NOMO-1 (cell line): ENCODE measurements at regions not wholly inside any gene's neighbourhood (a gene's known extent, or its start where the extent isn't known, plus 50 kb on each side); places are given as distances from the start of the nearest gene placed in this dataset.

Experiments
- DNase-seq, 2 experiments: peaks; one replicate each; lab custom pipeline; 2025; ENCODE audit not compliant: unreplicated experiment in 2 of 2; lab: John Stamatoyannopoulos, UW

DNA sequence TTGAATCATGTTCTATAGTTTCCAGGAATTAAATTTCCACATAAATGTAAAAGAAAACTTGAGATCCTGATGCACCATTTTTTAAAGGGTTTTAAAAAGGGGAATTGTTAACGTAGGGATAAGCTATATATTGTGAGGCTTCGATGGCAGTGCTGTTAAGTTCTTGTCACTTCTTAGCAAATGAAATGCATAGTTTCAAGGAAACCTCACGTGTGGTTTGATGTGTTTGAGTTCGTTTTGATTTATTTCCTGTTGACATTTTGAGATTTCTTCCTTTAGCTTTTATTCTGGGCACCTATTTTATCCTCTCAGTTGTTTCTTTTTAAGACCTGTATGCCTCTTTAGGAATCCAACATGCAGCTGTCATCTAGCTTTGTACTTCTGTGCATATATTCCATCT, 301.0 kb downstream of the DOCK8 start:
- DNase-seq = no peak

DNA sequence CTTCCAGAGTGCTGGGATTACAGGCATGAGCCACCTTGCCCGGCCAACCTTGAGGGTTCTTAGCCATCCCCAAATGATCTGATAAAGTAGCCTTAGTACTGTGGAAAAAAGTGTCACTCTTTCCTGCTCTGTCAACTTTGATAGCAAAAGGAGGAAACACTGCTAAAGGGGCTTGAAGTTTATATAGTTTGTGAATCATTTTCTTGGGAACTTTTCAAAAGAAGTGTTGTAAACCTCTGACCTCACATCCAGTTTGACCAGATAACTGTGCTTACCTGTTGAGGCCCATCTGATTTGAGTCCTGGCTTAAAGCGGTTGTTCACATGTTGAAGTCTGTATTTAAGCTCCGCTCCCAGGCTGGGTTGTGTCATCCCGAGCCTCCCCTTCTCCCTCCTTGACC, 303.3 kb downstream of the DOCK8 start:
- DNase-seq = no peak

DNA sequence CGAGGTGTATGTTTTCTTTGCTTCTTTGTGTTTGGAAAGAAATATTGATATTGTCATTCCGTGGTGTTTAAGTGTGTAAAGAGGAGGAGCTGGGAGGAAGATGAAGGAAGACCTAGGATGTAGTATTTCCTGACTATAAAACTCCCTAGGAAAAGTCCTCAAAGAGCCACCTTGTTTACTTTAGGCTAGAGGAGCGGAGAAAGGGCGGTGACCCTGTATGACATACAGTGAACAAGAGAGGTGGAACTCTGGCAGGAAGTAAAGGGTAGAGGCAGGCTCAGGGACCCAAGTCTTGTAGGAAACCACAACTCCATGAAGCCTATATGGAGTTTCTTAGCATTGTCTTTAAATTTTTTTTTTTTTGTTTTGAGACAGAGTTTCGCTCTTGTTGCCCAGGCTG, 303.9 kb downstream of the DOCK8 start:
- DNase-seq = no peak

DNA sequence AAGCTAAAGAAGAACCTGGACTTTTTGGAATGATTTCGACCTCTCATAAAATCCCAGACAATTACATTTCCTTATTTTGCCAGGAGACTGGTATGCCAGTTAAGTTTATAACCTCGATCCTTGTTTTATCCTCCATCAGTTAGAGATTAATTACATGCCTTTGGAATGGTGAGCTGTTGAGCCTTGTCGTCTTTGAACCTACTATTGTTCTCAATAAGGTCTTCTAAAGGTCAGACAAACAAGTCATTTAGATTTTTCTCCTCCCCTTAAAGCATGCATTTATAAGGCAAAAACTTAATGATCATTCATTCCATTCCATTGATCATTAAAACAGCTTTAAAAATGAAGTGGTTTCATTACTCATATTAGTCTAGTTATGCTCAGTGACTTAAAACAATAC, 304.9 kb downstream of the DOCK8 start:
- DNase-seq = no peak

DNA sequence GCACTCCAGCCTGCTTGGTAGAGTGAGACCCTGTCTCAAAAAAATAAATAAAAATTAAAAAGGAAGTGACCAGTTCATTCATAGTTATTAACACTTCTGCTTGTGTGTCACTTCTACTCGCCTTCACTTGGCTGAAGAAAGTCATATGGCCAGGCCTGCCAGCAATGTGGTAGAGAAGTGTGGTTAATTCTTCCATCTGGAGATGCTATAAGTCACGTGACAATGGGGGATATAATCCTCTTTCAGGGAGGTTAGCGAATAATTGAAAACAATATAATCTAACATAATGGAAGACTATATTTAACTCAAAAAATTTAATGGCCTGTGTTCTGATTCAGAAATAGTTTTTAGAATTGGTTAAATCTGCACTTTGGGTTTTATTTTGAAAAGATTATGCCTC, 305.6 kb downstream of the DOCK8 start:
- DNase-seq = no peak

DNA sequence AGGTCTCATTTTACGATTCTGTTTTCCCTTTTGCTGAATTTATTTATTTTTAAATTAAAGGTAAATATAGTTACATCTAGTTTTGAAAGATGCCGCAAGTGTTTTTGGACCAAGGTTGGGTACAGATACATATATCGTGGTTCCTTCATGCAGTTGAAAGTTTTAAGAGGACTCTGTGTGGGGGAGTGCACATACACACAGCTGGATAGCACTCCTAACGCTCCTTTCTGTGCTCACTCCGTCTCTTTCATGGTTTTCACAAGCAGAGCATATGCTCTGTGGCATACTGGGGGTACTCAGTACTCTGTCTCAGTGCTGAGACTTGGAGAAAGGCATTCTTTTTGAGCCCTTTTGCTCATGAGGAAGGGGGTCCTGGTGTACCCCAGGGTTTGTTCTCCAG, 307.5 kb downstream of the DOCK8 start:
- no peak for DNase-seq

DNA sequence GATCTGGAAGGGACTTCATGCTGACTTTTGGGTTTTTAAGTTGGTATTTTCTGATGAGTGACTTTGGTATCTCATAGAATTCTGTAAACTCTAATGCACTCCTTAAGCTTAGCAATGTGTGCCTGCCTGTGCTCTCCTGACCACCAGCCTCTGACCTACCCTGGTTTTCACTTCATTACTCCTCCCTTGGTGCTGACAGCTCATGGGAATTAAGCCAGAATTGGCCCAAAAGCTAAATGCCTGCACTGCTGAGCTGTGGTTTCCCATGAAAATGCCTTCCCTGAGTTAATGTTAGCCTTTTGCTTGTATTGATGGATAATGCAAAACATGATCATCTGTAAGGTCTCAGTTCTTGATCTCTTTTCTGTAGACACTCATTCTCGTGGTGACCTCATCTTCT, 308.0 kb downstream of the DOCK8 start:
- no peak for DNase-seq

DNA sequence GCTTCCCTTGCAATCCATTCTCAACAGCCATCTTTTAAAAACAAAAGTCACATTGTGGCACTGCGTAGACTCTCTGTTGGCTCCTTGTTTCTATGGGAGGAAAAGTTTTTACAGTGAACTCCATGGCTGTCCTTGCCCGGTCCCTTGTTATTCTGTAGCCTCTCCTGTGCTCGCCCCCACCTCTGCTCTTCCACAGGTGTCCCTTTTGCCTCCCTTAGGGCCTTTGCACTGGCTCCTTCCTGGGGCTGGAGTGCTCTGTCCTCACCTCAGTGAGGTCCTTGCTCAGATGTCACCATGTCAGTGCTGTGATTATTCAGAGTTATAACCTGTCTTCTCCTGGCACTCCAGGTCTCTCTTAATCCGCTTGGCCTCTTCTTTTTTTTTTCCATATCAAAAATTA, 308.8 kb downstream of the DOCK8 start:
- DNase-seq = no peak

DNA sequence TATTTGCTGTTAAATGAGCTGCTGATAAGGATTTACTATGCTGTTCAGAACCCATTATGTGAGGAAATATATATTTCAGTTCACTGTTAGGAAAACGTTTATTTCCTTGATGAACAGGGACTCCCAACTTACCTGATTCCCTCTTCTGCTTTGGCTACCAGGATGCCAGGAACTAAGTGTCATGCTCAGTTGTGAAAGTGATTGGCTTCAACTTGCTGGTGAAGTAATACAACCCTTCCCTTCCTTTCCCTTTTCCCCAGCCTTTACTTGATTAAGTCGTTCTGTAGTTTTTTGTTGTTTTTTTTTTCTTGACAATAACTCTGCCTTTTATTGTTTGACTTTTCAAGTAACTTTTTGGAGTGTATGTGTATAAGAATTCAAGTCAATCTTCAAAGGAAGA, 309.3 kb downstream of the DOCK8 start:
- DNase-seq = no peak

DNA sequence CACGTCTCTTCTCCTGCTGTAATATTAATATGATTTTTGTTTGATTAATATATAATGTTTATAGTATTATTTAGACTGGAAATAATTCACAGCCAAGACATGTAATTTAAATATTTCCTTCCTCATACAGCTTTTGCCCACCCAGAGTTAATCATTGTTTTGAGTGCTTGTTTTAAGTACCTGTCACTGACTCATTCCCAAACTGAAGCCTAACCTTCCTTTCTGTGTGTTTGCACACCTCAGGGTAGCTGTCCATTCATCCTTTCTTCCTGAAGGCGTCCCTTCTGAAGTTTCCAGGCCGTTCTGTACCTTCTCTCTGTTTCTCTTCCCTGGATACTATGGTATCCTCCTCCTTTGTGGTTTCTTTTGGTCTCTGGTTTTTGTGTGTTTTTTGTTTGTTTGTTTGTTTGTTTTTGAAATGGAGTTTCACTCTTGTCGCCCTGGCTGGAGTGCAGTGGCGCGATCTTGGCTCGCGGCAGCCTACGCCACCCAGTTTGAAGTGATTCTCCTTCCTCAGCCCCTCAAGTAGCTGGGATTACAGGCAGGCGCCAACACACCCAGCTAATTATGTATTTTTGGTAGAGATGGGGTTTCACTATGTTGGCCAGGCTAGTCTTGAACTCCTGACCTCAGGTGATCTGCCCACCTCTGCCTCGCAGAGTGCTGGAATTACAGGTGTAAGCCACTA, 312.4 kb downstream of the DOCK8 start:
- DNase-seq = no peak

DNA sequence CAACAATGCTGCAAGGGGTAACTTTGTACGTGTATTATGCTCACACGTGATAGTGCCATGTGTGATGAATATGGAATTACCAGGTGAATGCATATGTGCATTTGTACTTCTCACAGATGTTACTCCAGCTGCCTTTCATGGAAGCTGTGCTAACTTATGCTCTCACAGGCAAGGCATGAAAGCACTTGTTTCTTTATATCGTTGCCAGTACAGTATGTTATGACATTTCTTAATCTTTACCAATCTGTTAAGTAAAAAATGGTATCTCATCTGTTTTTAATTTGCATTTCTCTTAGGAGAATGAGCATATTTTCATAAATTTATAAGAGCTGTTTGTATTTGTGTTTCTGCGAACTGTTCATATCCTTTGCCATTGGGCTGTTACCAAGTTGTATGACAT, 311.8 kb upstream of the DMRT1 start:
- DNase-seq = no peak

DNA sequence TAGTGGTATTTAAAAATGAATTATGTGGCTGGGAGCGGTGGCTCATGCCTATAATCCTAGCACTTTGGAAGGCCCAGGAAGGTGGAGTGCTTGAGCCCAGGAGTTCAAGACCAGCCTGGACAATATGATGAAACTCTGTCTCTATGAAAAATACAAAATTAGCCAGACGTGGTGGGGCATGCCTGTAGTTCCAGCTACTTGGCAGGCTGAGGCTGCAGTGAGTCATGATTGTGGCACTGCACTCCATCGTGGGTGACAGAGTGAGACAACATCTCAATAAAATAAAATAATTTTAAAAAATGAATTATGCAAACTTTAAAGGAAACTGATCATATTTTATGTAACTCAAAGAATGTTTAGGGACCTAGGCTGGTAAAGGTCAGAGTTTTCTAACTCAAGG, 310.8 kb upstream of the DMRT1 start:
- DNase-seq = no peak

DNA sequence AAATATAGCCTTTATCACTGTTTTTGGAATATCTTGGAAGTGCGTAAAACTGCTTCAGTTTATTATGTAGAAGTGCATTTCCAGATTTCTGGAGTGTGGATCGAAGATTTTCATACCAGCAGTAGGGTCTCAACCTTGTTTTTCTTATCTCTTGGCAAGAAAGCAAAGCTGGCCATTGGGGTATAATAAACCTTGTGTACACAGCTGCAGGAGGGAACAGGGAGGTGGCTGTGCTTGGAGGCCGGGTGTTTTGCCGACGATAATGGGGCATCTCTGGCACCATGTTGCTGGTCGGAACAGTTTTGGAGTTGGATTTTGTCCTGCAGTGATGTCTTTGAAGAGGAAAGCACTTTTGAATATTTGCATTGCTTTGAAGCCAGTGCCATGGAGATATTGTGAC, 308.8 kb upstream of the DMRT1 start:
- no peak for DNase-seq

DNA sequence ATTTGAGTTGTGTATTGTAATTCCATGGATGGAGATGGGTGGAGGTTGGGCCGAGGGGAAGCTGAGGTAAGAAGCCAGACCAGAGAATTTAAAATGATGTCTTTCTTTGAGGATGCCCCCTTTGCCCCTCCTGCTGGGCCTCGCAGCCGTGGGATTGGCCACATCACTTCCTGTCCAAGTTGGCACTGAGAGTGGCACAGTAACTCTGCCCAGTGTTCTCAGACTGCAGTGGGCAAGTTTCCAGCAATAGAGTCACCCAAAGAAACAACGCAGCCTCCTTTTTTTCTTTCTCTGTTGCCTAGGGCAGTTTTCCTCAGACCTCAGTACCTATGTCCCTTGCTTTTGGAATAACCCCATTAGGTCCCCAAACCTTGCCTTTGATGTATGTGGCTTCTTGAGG, 306.6 kb upstream of the DMRT1 start:
- DNase-seq = no peak

DNA sequence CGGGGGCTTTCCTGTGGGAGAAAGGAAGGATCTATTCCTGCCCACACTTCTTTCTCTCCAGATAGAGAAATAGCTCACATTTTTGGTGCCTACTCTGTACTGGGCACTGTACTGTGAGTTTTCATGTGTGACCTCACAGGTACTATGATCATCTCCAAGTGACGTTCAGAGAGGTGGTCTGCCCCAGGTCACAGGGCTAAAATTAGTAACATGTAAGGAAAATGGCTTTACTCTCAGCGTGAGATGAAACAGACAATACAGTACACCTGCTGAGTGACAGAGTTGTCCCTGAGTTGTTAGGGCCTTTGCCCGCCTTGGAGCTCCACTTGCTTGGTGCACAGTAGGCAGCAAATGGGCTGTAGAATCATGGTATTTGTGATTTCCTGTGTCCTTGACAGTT, 306.1 kb upstream of the DMRT1 start:
- no peak for DNase-seq

DNA sequence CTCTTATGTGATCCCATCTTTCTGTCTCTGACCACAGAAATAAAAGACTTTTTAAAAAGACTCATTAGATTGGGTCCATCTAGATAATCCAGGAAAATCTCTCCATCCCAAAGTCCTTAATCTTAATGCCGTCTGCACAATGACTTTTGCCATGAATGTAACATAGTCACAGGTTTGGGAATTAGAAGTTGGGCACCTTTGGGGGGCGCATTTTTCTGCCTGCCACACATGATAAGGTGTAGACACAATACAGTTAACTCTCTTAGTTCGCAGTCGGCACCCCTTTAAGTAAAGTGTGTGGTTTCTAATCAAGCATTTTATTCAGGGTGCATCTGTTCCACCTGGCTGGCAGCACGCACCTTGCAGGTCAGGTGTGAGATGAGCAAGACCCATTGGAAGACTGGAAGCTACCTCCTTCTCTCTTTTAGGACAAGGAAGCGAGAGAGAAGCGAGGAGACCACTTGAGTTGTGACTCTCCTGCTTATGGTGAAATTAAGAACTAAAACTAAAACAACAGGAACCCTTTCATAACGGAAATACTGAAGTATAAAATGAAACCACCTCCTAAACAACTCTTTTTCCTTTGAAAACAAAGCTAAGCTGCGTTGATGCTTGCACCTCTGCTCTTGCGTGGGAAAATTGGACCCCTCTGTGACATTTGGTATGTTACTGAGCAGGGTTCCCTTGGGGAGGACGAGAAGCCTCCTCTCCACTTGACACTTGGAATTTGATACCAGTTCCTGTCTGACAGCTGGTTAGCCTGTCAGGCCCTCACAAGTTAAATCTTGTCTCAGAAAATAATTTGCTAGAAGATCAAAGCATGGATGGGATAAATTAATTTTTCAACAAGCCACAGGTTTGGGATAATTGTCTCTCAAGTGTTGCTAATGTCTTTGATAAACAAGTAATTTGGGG, 304.6 kb upstream of the DMRT1 start:
- no peak for DNase-seq

DNA sequence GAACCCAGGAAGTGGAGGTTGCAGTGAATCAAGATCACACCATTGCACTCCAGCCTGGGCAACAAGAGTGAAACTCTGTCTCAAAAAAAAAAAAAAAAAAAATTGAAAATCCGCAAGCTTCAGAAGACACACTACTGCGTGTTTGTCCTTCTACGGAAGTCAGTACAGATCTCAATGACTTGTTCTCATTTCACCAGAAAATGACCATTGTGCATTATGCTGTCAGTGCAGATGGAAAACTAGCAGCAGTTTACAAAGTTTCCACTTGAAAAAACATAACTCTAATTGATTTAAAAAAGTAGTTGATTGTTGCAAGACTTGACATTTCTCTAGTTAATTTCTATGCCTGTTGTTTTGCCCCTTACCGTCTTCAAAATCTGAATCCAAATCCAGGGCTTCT, 298.0 kb upstream of the DMRT1 start:
- DNase-seq = no peak

DNA sequence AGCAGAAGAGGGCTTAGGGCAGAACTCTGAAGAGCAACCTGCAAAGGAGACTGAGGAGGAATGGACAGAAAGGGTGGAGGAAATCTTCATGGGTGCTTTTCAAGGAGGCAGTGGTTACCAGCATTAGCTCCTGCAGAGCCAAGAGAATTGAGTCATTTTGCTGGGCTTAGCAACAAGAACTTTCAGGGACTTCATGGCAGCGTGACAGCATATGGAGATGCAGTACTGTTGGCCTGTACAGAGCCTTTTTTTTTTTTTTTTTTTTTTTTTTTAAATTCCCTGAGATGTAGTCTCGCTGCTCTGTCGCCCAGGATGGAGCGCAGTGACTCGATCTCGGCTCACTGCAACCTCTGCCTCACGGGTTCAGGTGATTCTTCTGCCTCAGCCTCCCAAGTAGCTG, 296.0 kb upstream of the DMRT1 start:
- DNase-seq = no peak

DNA sequence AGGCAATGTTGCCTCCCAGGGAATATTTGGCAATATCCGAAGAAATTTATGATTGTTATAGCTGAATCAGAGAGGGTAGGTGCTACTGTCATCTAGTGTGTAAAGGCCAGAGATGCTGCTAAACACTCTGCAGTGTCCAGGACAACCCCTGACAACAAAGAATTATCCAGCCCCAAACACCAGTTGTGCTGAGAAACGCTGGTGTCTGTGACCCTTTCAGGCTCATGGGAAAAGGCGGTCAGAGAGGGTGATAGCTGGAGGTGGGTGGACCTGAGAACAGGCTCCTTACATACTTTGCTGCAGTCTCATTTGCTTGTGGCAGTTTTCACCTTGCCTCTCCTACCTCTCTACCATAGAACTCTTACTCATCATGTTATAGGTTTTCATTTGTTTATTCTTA, 295.3 kb upstream of the DMRT1 start:
- DNase-seq = no peak

DNA sequence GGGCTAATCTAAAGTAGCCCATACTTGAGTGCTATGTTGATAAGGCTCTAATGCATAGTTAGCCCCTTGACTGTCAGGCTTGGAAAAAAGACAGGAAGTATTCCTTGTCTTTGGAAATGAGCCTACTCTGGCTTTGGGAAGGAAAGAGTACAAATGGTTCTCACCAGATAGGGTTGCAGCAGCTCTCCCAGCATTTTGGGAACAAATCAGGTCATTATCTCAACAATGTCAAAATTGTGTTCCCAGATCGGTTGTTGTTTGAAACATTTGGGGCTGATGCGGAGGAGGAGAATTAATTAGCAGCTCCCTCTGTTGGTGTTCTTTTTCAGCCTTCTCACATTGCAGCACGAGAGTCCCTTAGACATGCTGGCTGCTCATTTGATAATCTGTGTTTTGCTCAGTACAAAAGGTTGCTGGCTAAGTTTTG, 294.7 kb upstream of the DMRT1 start:
- DNase-seq = no peak

DNA sequence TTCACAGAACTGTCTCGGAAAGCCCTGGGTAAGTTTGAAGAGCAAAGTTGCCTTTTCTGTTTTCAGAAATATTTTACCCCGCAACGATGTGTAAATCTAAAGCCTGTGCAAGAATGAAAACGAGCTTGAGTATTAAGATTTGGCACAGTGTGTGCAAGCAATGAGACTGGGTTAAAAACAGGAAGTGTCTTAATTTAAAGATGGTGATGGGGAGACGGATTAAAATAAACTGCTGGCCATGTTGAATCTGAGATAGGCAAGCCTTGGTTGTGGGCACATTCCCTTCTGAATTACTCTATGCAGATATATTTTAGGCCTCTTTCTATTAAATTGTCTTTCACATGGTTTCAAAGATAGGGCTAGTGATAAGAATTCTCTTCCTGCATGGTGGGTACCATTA, 294.2 kb upstream of the DMRT1 start:
- DNase-seq = no peak

DNA sequence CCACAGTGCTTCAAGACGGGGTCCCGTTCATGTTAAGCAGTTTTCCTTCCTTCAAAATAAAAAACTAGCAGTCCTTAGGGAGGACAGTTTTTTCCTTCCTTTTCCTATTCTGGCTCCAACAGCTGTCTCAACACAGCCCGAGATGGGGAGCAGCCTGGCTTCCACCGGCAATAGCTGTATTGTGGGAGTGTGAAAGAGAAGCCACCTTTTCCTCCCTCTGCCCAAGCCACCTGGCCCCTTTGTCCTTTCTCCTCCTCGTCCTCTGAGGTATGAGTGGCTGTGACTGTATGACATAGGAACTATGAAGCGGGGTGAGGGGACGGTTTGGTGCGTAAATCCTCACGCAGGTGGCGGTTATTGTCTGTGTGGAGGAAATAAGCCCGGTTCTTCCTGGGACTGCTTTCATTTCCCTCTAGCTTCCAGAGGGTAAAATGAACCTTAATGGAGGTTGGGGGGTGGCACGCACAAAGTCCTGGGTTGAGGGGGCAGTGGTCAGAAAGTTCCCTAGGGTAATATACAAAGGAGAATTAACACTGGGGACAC, 292.0 kb upstream of the DMRT1 start:
- DNase-seq = no peak
